HG03175 (cell line): ENCODE measurements at regions not wholly inside any gene's neighbourhood (a gene's known extent, or its start where the extent isn't known, plus 50 kb on each side); places are given as distances from the start of the nearest gene placed in this dataset.
"Not testable (repeated sequence)": the region's sequence is repeated elsewhere in the genome, so short reads cannot be mapped to it uniquely, and the experiment has no call there.

Experiments
- ATAC-seq: cut with Tn5 transposase; IDR thresholded peaks from one replicate; pipeline ENCODE4 v1.9.1; 2021; ENCODE audit warnings: mild to moderate bottlenecking, moderate library complexity; ENCODE audit not compliant: unreplicated experiment

- ATAC-seq = no peak
These were observed 66.3 kb upstream of the UFM1 start for GRCh38 chr13:38283346-38283745.

DNA sequence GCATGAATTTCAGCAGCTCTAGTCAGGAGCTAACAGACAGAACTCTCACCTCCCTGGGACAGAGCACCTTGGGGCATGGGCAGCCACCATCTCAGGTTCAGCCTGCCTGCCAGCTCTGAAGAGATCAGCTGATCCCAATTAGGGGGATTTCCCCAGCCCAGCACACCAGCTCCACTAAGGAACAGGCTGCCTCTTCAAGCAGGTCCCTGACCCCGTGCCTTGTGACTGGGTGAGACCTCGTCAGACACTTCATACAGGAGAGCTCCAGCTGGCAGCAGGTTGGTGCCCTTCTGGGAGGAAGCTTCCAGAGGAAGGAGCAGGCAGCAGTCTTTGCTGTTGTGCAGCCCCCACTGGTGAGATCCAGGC is 84.5 kb upstream of the UFM1 start:
- ATAC-seq = no peak

GRCh38 chr13:38264363-38265131 is 85.1 kb upstream of the UFM1 start:
- ATAC-seq = no peak

DNA sequence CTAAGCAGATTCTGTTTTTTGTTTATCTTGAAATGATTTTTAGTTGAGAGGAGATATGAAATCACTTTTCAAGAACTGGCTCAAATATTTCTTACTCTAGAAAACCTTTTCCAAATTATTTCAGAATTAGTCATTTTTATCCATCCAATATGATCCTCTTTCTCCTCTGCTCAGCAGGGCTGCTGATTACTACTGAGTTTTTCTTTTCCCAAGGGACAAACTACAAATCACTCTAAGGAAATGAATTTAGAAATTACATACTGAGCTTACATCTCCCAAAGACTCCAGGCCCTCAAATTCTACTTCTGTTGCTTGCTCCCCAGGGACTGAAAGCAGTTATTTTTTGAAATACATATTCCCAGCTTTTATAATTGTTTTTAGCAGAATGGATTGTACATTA is 87.4 kb upstream of the UFM1 start:
- ATAC-seq = no peak

DNA sequence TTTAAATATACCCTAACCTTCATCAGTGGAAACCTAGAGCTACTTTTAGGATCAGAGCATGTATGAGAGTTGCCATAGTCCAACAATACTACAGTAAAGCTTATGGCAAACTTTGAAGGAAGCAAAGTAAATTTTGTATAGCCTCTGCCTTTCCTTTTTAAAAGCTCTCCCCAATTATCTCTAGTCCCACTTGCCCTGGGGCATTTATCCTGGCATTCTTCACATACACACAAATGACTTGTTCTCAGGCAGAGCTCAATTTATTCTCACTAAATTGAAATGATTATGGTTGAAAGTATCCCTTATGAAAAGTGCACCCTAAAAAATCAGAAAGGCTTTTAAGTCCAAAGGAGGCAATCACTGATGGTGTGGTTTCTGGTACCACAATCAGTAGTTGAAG is 94.1 kb upstream of the UFM1 start:
- no peak for ATAC-seq

DNA sequence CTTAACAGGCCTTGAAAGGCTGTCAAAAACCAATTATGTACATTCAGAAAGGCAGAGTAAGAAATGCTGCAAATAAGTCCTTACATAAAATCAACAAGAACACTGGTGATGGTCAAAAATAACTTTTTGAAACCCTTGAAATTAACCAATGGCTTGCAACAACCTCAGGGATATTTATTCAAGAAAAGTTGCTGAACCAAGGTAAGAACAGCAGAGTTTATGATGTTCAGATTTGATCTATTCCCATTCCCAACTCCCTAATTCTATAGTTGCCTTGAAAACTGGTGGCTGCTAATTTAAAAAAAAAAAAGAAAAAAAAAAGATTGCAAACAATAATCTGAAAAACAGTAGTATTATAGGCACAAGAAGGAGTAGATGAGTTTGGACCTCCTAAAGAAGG is 109.8 kb upstream of the UFM1 start:
- no peak for ATAC-seq

GRCh38 chr13:38228322-38228721 is 121.3 kb upstream of the UFM1 start:
- ATAC-seq = no peak

- ATAC-seq = no peak
These were observed 123.2 kb upstream of the UFM1 start for GRCh38 chr13:38226496-38226895.

- ATAC-seq = no peak
These were observed 126.6 kb upstream of the UFM1 start for GRCh38 chr13:38223089-38223488.

- ATAC-seq = not testable (repeated sequence)
These were observed 128.5 kb upstream of the UFM1 start for GRCh38 chr13:38221120-38221519.

DNA sequence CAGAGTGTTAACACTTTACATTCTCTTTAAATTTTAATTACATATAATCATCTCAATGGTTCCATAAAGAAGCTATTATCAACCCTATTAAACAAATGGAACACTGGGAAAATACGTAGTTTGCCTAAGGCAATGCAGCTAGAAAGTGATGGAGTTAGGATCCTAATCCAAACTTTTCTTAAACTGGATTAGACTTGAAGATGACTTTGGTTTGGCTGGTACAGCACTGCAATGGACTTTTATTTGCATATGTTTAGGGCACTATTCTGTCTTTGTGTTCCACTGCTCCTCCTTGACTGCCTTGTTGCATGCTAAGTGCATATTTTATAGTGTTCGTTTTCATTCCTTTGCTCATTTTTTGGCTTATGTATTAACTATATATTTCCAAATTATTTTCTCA is 133.5 kb upstream of the UFM1 start:
- no peak for ATAC-seq

DNA sequence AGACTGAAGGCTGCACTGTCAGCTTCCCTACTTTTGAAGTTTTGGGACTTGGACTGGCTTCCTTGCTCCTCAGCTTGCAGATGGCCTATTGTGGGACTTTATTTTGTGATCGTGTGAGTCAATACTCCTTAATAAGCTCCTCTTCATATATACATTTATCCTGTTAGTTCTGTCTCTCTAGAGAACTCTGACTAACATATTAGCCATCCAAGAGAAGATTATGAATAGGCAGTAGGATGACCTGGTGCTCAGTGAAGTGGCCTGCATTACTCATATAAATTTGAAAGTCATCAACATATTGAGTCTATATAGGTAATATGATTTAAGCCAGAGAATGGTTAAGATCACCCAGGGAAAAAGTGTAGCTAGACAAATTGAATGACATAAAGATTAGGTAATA is 136.3 kb upstream of the UFM1 start:
- ATAC-seq = no peak

DNA sequence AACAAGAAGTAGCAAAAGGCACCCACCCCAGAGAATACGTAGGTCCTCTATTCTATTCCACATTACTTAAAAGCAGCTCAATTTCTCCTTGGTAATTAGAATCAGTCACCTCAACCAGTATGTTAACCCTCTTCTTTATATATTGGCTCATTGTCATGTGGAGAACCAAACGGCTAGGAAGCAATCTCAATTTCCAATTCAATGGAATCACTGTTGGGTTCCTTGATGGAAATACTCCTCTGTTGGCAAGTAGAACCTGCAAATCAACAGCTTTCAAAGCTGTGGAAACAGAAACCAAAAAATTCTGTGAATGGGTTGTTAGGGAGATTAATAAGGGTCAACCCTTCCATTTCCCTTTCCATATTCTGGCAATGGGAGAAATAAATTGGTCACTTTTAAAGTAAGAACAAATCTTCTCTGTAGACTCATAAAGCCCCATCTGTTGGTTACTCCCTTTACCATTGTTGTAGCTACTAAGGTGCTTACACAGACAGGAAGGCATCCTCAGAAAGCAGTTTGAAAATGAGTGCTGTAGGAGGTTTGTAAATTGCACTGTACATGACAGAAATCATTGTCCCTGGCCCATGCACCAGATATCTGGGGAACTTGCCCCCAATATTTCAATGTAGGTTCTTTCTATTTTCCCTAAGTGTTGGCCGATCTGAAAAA is 138.6 kb upstream of the UFM1 start:
- ATAC-seq = no peak

DNA sequence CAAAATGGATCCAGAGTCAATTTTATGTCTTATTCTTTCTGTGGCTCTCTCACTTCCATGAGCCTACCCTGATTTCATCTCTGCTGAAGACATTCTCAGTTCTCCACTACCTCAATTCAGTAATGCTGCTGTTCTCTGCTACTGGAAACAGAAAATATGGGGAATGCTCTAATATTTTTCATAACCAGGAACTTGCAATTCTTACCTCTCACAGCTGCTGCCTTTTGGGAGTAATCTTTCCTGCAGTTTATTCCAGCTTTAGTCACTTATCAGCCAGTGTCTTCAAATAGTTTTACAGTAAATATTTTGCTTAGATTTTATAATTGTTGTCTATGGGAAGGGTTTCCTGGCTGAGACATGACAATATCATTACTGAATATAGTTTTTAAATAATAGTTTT is 145.1 kb upstream of the UFM1 start:
- ATAC-seq = no peak

DNA sequence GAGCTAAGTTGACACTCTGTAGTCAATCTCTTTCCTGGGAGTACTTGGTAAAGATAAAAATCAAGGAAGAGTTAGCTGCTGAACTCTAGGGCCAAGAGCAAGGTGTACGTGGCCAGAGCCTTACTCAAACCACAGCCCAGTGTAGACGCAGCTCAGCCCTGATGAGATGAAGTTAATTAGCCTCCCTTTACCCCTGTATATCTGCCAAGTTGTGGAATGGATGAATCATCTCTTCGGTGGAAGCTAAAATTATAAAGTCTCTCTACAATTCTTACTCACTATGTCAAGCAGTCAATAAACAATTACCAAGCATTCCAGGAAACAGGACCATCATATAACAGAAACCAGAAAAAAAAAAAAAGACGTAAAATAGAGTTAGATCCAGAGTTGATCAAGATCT is 146.9 kb upstream of the UFM1 start:
- no peak for ATAC-seq

DNA sequence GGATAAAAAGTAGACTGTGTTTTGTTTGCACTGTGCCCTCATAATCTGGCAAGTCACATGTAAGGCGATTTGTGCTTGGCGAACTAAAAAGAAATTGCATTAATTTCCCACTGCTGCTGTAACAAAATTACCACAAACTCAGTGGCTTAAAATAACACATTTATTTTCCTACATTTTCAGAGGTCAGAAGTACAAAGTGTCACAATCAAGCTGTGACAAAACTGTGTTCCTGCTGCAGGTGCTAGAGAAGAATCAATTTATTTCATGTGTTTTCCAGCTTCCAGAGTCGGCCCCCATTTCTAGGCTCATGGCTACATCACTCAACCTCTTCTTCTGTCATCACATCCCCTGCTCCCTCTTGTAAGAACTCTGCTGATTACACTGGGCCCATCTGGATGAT is 158.6 kb upstream of the UFM1 start:
- no peak for ATAC-seq

DNA sequence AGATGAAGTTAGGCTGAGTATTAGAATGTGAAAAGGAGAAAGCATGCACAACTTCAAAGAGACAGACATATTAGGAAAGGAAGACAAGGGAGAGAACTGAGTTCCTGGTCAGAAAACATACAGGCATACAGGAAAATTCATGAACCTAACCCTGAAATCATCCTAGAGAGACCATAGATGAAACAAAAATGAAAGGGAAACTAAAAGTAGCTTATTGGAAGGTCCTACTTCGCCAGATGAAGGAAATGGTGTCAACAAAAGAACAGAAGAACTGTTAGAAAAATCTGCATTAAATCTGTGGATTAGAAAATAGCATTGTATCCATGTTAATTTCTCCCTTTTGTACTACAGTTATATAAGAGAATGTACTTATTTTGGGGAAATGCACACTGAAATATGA is 169.0 kb upstream of the UFM1 start:
- ATAC-seq = no peak

DNA sequence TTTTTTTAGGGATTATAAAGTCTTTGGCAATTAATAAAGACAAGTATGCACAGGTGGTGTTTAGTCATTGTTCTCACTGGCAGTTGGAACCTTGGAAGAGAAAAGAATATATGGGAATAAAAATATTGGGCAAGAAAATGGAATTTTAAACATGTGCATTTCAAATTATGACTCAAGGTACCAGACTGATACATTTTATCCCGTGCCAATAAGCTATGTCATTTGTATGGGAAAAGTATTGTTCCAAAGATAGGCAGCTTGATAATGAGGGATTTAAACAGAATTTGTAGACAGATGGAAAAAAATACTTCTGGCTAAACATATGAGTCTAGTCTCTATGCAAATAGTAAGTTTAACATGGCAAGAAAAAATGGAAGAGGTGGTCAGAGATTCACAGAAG is 169.5 kb upstream of the UFM1 start:
- ATAC-seq = no peak

GRCh38 chr13:38176664-38177063 is 173.0 kb upstream of the UFM1 start:
- ATAC-seq = no peak

DNA sequence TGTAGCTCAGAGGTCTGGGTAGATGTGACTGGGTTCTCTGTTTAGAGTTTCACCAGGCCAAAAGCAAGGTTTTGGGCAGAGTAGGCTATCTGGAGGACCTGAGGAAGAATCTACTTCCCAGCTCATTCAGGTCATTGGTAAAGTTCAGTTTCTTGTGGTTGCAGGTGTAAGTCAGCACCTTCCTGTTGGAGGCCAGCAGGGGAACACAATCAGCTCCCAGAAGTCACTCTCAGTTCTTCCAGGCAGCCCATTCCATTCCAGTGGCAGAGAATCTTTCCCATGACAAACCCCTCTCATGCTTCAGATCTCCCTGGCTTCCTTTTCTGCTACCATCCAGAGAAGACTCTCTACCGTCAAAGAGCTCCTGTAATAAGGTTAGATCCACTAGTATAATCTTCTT is 176.2 kb upstream of the UFM1 start:
- no peak for ATAC-seq

DNA sequence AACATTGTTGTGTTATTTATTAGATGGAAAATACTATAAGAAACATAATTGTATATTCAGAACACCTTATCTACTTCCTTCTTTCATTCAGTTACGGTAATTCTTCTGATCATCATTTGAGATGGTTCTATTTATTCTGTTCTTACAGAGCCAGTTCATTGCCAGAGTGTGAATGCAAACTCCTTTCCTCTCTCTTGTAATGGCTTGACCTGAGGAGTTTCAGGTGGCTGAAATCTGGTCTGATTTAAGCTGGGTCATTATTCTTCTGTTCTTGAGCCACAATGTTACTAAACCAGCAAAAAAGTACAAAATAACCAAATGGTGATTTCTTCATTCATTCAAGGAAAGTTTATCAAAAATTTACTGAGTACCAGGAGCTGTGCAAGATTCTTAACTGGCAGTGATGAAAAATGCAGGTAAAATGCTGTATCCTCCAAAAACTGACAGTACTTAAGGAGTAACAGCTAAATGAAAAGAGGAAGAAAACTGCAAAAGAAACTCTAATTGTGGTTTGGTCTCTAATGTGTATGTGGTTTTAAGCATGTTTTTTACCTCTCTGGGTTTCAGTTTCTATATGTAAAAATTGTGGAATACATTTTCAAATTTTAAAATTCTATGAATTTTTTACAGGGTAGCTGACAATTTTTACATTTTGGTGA is 182.4 kb upstream of the UFM1 start:
- ATAC-seq = peak; percentile 99

- no peak for ATAC-seq
These were observed 183.5 kb upstream of the UFM1 start for GRCh38 chr13:38166116-38166515.
